ENCODE measurements at regions not wholly inside any gene's neighbourhood (a gene's known extent, or its start where the extent isn't known, plus 50 kb on each side); places are given as distances from the start of the nearest gene placed in this dataset.

GRCh38 chr22:22384267-22384666 lies 124.3 kb downstream of the ZNF280B start:
- Histone ChIP-seq H3K4me1 (ENCODE audit: control insufficient read depth, insufficient read depth, low read length, poor library complexity, severe bottlenecking) (no peaks in the 10 kb centered on the region), H3K27me3 (ENCODE audit: control insufficient read depth, insufficient read depth, low read length) (no peaks in the 10 kb centered on the region), H3K36me3 (ENCODE audit: control insufficient read depth, insufficient read depth, low read length) (no peaks in the 10 kb centered on the region), H3K27ac (ENCODE audit: insufficient read depth, low read length, poor library complexity, severe bottlenecking) (no peak overlapping the region), H3K9me3 (ENCODE audit: control insufficient read depth in 2 of 2, low read length in 2 of 2) (no peaks in the 10 kb centered on the region), H3K4me3 (ENCODE audit: low read depth, low read length) (no peak overlapping the region)
- H3K27me3 Mint-ChIP-seq: peaks cover 12% of the 10 kb centered on the region
- peaks cover 0 to 1% (median 0%) of the 10 kb centered on the region in 7 donors for H3K9me3 Mint-ChIP-seq
- peaks cover 0 to 2% (median 0%) of the 10 kb centered on the region in 4 donors for H3K4me1 Mint-ChIP-seq
- no peak for DNase-seq
- no peaks in the 10 kb centered on the region for H3K36me3 Mint-ChIP-seq
- no peak overlapping the region for H3K4me3 Mint-ChIP-seq
- no peak overlapping the region for H3K27ac Mint-ChIP-seq
- no peak for ATAC-seq (ENCODE audit: low read depth in 2 of 2)

- Mint-ChIP-seq H3K9me3 (peaks cover 0 to 1% (median 0%) of the 10 kb centered on the region in 7 donors), H3K27ac (no peak overlapping the region), H3K4me1 (peaks cover 0 to 2% (median 0%) of the 10 kb centered on the region in 4 donors), H3K36me3 (no peaks in the 10 kb centered on the region), H3K4me3 (no peak overlapping the region), H3K27me3 (peaks cover 12% of the 10 kb centered on the region)
- H3K9me3 ChIP-seq (ENCODE audit: control insufficient read depth in 2 of 2, low read length in 2 of 2): no peaks in the 10 kb centered on the region
- no peaks in the 10 kb centered on the region for H3K36me3 ChIP-seq (ENCODE audit: control insufficient read depth, insufficient read depth, low read length)
- no peak for DNase-seq
- no peak overlapping the region for H3K27ac ChIP-seq (ENCODE audit: insufficient read depth, low read length, poor library complexity, severe bottlenecking)
- H3K4me1 ChIP-seq (ENCODE audit: control insufficient read depth, insufficient read depth, low read length, poor library complexity, severe bottlenecking): no peaks in the 10 kb centered on the region
- peaks cover 2% of the 10 kb centered on the region for H3K27me3 ChIP-seq (ENCODE audit: control insufficient read depth, insufficient read depth, low read length)
- ATAC-seq (ENCODE audit: low read depth in 2 of 2): no peak
- no peak overlapping the region for H3K4me3 ChIP-seq (ENCODE audit: low read depth, low read length)
Observed at GRCh38 chr22:22384668-22385244, 123.8 kb downstream of the ZNF280B start.

- Histone ChIP-seq H3K9me3 (ENCODE audit: control insufficient read depth in 2 of 2, low read length in 2 of 2) (no peaks in the 10 kb centered on the region), H3K4me1 (ENCODE audit: control insufficient read depth, insufficient read depth, low read length, poor library complexity, severe bottlenecking) (no peaks in the 10 kb centered on the region), H3K4me3 (ENCODE audit: low read depth, low read length) (no peak overlapping the region), H3K27me3 (ENCODE audit: control insufficient read depth, insufficient read depth, low read length) (peaks cover 2% of the 10 kb centered on the region), H3K27ac (ENCODE audit: insufficient read depth, low read length, poor library complexity, severe bottlenecking) (no peak overlapping the region), H3K36me3 (ENCODE audit: control insufficient read depth, insufficient read depth, low read length) (no peaks in the 10 kb centered on the region)
- Mint-ChIP-seq H3K36me3 (no peaks in the 10 kb centered on the region), H3K27me3 (peaks cover 17% of the 10 kb centered on the region), H3K4me3 (no peak overlapping the region), H3K4me1 (peaks cover 0 to 2% (median 0%) of the 10 kb centered on the region in 4 donors), H3K9me3 (peaks cover 0 to 2% (median 0%) of the 10 kb centered on the region in 7 donors), H3K27ac (no peak overlapping the region)
- no peak for DNase-seq
- ATAC-seq (ENCODE audit: low read depth in 2 of 2): no peak
Observed at GRCh38 chr22:22386602-22387385, 121.7 kb downstream of the ZNF280B start.

GRCh38 chr22:22387386-22387736 lies 121.2 kb downstream of the ZNF280B start:
- Mint-ChIP-seq H3K4me1 (no peaks in the 10 kb centered on the region), H3K4me3 (no peak overlapping the region)

GRCh38 chr22:22388090-22388489 lies 120.5 kb downstream of the ZNF280B start:
- Histone ChIP-seq H3K4me3 (ENCODE audit: low read depth, low read length) (no peak overlapping the region), H3K36me3 (ENCODE audit: control insufficient read depth, insufficient read depth, low read length) (no peaks in the 10 kb centered on the region), H3K27ac (ENCODE audit: insufficient read depth, low read length, poor library complexity, severe bottlenecking) (no peak overlapping the region), H3K27me3 (ENCODE audit: control insufficient read depth, insufficient read depth, low read length) (peaks cover 4% of the 10 kb centered on the region), H3K9me3 (ENCODE audit: control insufficient read depth in 2 of 2, low read length in 2 of 2) (no peaks in the 10 kb centered on the region), H3K4me1 (ENCODE audit: control insufficient read depth, insufficient read depth, low read length, poor library complexity, severe bottlenecking) (no peaks in the 10 kb centered on the region)
- Mint-ChIP-seq H3K9me3 (peaks cover 0 to 8% (median 0%) of the 10 kb centered on the region in 7 donors), H3K4me3 (no peak overlapping the region), H3K27ac (no peak overlapping the region), H3K36me3 (no peaks in the 10 kb centered on the region), H3K27me3 (peaks cover 14% of the 10 kb centered on the region), H3K4me1 (no peaks in the 10 kb centered on the region)
- no peak for ATAC-seq (ENCODE audit: low read depth in 2 of 2)
- no peak for DNase-seq

More at GRCh38 chr22:22387386-22387736, 121.2 kb downstream of the ZNF280B start:
- H3K36me3 ChIP-seq (ENCODE audit: control insufficient read depth, insufficient read depth, low read length): no peaks in the 10 kb centered on the region
- H3K9me3 ChIP-seq (ENCODE audit: control insufficient read depth in 2 of 2, low read length in 2 of 2): no peaks in the 10 kb centered on the region
- ATAC-seq (ENCODE audit: low read depth in 2 of 2) (no peak), DNase-seq (no peak)
- Mint-ChIP-seq H3K36me3 (no peaks in the 10 kb centered on the region), H3K9me3 (peaks cover 0 to 2% (median 0%) of the 10 kb centered on the region in 7 donors), H3K27me3 (peaks cover 17% of the 10 kb centered on the region), H3K27ac (no peak overlapping the region)
- peaks cover 2% of the 10 kb centered on the region for H3K27me3 ChIP-seq (ENCODE audit: control insufficient read depth, insufficient read depth, low read length)
- no peaks in the 10 kb centered on the region for H3K4me1 ChIP-seq (ENCODE audit: control insufficient read depth, insufficient read depth, low read length, poor library complexity, severe bottlenecking)
- H3K4me3 ChIP-seq (ENCODE audit: low read depth, low read length): no peak overlapping the region
- no peak overlapping the region for H3K27ac ChIP-seq (ENCODE audit: insufficient read depth, low read length, poor library complexity, severe bottlenecking)

GRCh38 chr22:22388494-22388893 lies 120.0 kb downstream of the ZNF280B start:
- Mint-ChIP-seq H3K27ac (no peak overlapping the region), H3K27me3 (peaks cover 14% of the 10 kb centered on the region)

GRCh38 chr22:22389467-22389866 lies 119.1 kb downstream of the ZNF280B start:
- Mint-ChIP-seq H3K9me3 (peaks cover 0 to 8% (median 0%) of the 10 kb centered on the region in 7 donors), H3K4me1 (no peaks in the 10 kb centered on the region), H3K27me3 (peaks cover 14% of the 10 kb centered on the region), H3K27ac (no peak overlapping the region), H3K4me3 (no peak overlapping the region), H3K36me3 (no peaks in the 10 kb centered on the region)
- Histone ChIP-seq H3K4me1 (ENCODE audit: control insufficient read depth, insufficient read depth, low read length, poor library complexity, severe bottlenecking) (no peaks in the 10 kb centered on the region), H3K36me3 (ENCODE audit: control insufficient read depth, insufficient read depth, low read length) (no peaks in the 10 kb centered on the region), H3K27me3 (ENCODE audit: control insufficient read depth, insufficient read depth, low read length) (peaks cover 4% of the 10 kb centered on the region), H3K4me3 (ENCODE audit: low read depth, low read length) (no peak overlapping the region), H3K9me3 (ENCODE audit: control insufficient read depth in 2 of 2, low read length in 2 of 2) (no peaks in the 10 kb centered on the region), H3K27ac (ENCODE audit: insufficient read depth, low read length, poor library complexity, severe bottlenecking) (no peak overlapping the region)
- no peak for DNase-seq
- no peak for ATAC-seq (ENCODE audit: low read depth in 2 of 2)

More at GRCh38 chr22:22388494-22388893, 120.0 kb downstream of the ZNF280B start:
- H3K36me3 ChIP-seq (ENCODE audit: control insufficient read depth, insufficient read depth, low read length): no peaks in the 10 kb centered on the region
- DNase-seq (no peak), ATAC-seq (ENCODE audit: low read depth in 2 of 2) (no peak)
- H3K4me1 ChIP-seq (ENCODE audit: control insufficient read depth, insufficient read depth, low read length, poor library complexity, severe bottlenecking): no peaks in the 10 kb centered on the region
- Mint-ChIP-seq H3K4me3 (no peak overlapping the region), H3K36me3 (no peaks in the 10 kb centered on the region), H3K4me1 (no peaks in the 10 kb centered on the region), H3K9me3 (peaks cover 0 to 8% (median 0%) of the 10 kb centered on the region in 7 donors)
- H3K27me3 ChIP-seq (ENCODE audit: control insufficient read depth, insufficient read depth, low read length): peaks cover 4% of the 10 kb centered on the region
- H3K4me3 ChIP-seq (ENCODE audit: low read depth, low read length): no peak overlapping the region
- H3K27ac ChIP-seq (ENCODE audit: insufficient read depth, low read length, poor library complexity, severe bottlenecking): no peak overlapping the region
- H3K9me3 ChIP-seq (ENCODE audit: control insufficient read depth in 2 of 2, low read length in 2 of 2): no peaks in the 10 kb centered on the region

- ATAC-seq (ENCODE audit: low read depth in 2 of 2): no peak
- no peaks in the 10 kb centered on the region for H3K4me1 ChIP-seq (ENCODE audit: control insufficient read depth, insufficient read depth, low read length, poor library complexity, severe bottlenecking)
- no peak overlapping the region for H3K4me3 ChIP-seq (ENCODE audit: low read depth, low read length)
- H3K36me3 ChIP-seq (ENCODE audit: control insufficient read depth, insufficient read depth, low read length): no peaks in the 10 kb centered on the region
- H3K4me1 Mint-ChIP-seq: no peaks in the 10 kb centered on the region
- H3K4me3 Mint-ChIP-seq: no peak overlapping the region
- no peaks in the 10 kb centered on the region for H3K9me3 ChIP-seq (ENCODE audit: control insufficient read depth in 2 of 2, low read length in 2 of 2)
- H3K36me3 Mint-ChIP-seq: no peaks in the 10 kb centered on the region
- no peak overlapping the region for H3K27ac Mint-ChIP-seq
- no peak overlapping the region for H3K27ac ChIP-seq (ENCODE audit: insufficient read depth, low read length, poor library complexity, severe bottlenecking)
- H3K27me3 Mint-ChIP-seq: peaks cover 14% of the 10 kb centered on the region
- H3K27me3 ChIP-seq (ENCODE audit: control insufficient read depth, insufficient read depth, low read length): peaks cover 7% of the 10 kb centered on the region
- DNase-seq: no peak
- peaks cover 0 to 8% (median 0%) of the 10 kb centered on the region in 7 donors for H3K9me3 Mint-ChIP-seq
Observed at GRCh38 chr22:22390989-22391388, 117.6 kb downstream of the ZNF280B start.
